CD4-positive, alpha-beta T cell treated with Interleukin-4 for 1 hour (primary cell): ENCODE measurements at regions not wholly inside any gene's neighbourhood (a gene's known extent, or its start where the extent isn't known, plus 50 kb on each side); places are given as distances from the start of the nearest gene placed in this dataset.
"Not testable (repeated sequence)": the region's sequence is repeated elsewhere in the genome, so short reads cannot be mapped to it uniquely, and the experiment has no call there.

ENCODE experiments used
- DNase-seq, 2 donors: peaks; one replicate each; pipeline ENCODE4 v3.0.0-alpha.2; 2020 to 2022

DNA sequence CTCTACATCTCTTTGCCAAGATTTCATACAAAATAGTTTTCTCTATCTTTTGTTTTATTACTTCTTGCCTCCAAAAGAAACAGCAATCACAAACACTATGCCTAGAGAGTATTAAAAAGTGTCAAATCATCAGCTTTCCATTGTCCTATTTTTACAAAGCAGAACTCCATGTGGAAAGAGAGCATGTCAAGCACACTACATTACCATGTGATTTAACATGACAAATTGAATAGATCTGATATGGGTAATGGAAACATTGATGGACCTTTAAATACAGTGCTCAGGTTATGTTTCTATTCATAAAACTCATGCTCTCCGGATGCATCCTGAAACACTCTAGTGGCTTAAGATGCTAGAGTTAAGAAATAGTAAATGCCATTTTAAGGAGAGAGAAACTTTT lies 791.4 kb upstream of the CTNND2 start:
- DNase-seq = no peak

- DNase-seq = no peak
These were observed 787.1 kb upstream of the CTNND2 start for GRCh38 chr5:12691330-12691729.

DNA sequence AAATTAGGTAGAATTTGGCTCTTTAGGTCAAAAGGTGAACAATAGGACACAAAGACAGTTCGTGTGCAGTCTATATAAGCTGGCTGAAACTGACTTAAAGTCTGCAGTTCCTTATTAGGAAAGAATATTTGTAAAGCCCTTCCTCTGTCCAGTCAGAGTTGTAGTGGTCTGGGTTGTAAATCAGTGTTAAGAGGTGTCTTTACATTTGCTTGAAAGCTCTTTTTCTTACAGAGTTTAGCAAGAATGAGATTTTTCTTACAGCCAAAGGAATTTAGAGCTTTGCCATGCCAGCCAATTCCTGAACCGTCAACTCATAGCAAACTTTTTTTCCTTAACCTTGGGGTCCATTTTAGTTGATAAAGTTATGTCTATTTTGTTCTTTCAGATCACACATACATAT lies 786.1 kb upstream of the CTNND2 start:
- DNase-seq = no peak

DNA sequence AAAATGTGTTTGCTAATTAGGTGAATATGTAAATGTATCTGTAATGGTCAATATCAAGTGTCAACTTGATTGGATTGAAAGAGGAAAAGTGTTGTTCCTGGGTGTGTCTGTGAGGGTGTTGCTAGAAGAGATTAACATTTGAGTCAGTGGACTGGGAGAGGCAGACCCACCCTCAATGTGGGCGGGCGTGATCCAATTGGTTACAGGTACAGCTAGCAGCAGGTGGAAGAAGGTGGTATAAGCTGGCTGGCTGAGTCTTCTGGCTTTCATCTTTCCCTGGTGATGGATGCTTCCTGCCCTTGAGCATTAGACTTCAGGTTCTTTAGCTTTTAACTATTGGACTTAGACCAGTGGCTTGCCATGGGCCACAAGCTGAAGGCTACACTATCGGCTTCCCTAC lies 779.0 kb upstream of the CTNND2 start:
- DNase-seq = no peak

DNA sequence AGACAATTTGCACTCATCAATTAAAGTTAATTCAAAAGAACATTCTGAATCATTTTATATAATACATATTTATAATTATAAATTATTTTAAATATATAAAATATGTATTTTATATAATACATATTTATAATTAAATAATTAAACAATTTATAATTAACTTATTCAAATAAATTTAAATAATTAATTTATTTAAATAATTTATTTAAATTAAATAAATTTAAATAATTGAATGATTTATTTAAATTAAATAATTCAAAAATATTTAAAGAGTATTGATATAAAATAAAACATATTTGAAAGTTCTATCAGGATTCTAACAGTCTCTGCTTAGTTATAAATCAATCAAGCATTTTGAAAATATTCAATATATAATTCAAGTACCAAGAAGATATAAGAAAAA lies 775.5 kb upstream of the CTNND2 start:
- DNase-seq = no peak

- DNase-seq = no peak
These were observed 771.7 kb upstream of the CTNND2 start for GRCh38 chr5:12675959-12676358.

DNA sequence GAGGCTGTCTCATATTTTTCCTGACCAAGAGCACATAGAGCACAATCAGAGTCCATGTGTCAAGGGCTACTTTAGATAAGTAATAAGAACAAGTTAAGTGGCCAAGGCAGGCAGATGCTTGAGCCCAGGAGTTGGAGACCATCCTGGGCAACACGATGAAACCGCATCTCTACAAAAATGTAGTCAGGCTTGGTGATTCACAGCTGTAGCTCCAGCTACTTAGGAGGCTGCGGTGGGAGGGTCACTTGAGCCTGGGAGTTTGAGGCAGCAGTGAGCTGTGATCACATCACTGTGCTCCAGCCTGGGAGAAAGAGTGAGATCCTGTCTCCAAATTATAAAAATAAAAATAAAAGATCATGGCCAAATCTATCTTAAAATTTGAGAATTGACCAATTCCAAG lies 767.9 kb upstream of the CTNND2 start:
- DNase-seq = no peak

DNA sequence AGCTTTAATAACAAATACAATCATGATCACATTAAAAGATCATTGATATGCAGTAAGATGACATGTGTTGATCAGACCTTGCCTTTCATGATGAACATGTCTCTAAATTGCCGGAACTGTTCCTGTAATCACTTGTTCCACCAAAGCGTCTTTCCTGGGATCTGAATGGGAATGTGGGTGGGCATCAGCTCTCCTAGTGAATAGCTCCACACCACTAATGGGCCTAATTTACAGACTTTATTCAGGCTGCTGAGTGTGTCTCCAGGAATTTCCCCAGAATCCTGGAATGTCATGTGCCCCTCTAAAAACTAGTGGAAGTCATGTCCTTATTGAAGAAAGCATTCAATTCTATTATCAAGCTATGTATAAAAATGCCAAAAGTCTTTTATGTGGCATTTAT lies 765.1 kb upstream of the CTNND2 start:
- no peak for DNase-seq

- no peak for DNase-seq
These were observed 764.3 kb upstream of the CTNND2 start for GRCh38 chr5:12668564-12668963.

DNA sequence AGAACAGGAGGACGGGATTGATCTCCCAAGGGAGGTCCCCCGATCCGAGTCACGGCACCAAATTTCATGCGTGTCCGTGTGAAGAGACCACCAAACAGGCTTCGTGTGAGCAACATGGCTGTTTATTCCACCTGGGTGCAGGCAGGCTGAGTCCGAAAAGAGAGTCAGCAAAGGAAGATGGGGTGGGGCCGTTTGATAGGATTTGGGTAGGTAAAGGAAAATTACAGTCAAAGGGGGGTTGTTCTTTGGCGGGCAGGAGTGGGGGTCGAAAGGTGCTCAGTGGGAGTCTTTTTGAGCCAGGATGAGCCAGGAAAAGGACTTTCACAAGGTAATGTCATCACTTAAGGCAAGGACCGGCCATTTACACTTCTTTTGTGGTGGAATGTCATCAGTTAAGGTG lies 763.6 kb upstream of the CTNND2 start:
- DNase-seq = not testable (repeated sequence)

DNA sequence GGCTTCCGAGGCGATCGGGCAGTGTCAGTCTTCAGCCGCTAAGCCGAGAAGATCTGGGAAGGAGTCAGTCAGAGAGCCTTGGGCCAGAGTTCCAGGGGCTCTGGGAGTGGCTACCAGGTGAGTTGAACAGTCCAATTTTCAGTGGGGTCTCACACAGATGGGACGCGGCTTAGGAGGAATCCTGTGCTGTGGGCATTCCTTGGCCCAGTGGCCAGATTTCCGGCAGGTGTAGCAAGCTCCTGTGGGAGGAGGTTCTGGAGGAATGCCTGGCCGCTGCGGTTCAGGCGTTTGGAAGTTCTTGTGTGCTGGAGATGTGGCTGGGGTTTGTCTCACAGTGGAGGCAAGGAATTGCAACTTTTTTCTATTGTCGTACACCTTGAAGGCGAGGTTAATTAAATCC lies 761.5 kb upstream of the CTNND2 start:
- DNase-seq = not testable (repeated sequence)

DNA sequence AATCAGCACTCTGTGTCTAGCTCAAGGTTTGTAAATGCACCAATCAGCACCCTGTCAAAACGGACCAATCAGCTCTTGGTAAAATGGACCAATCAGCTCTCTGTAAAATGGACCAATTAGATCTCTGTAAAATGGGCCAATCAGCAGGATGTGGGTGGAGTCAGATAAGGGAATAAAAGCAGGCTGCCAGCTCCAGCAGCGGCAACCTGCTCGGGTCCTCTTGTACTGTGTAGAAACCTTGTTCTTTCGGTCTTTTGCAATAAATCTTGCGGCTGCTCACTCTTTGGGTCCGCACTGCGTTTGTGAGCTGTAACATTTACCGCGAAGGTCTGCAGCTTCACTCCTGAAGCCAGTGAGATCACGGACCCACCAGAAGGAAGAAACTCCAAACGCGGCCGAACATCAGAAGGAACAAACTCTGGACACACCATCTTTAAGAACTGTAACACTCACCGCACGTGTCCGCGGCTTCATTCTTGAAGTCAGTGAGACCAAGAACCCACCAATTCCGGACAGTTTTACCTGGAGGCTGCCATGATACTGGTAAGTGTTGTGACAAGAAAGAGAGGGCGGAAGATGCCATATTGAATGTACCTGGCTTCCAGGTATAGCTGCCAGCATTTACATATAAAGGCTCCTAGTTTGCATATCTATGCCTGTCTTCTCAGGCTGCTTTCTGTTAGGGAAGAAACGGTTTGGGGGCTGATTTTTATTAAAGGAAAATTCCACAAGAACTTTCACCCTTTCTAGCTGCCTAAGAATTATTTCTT lies 758.5 kb upstream of the CTNND2 start:
- no peak for DNase-seq

- DNase-seq = no peak
These were observed 757.5 kb upstream of the CTNND2 start for GRCh38 chr5:12661617-12662370.

DNA sequence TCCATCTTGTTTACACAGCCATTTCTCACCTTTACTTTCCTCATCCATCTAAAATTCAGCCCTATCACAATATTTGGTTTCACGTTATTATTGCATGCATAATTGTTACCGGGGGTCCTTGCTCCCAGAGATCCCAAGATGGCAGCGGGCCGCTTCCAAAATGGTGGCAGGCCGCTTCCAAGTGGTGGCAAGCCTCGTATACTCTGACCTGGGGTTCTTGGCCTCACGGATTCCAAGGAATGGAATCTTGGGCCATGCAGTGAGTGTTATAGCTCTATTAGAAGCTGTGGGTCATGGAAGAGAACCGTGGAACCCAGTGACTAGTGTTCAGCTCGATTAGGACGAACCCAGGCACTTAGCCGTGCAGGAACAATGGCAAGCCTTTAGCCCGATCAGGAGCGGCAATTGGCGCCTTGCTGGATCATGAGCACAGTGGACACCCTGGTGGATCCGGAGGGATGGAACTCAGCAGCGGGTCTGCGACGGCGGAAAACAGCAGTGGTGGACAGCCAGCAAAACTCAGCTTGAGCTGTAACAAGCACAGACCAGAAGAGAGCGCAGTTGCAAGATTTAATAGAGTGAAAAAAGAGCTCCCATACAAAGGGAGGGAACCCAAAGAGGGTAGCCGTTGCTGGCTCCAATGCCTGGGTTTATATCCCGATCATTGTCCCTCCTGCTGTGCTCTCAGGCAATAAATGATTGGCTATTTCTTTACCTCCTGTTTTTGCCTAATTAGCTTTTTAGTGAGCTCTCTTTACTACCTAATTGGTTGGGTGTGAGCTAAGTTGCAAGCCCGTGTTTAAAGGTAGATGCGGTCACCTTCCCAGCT lies 756.2 kb upstream of the CTNND2 start:
- not testable (repeated sequence) for DNase-seq

DNA sequence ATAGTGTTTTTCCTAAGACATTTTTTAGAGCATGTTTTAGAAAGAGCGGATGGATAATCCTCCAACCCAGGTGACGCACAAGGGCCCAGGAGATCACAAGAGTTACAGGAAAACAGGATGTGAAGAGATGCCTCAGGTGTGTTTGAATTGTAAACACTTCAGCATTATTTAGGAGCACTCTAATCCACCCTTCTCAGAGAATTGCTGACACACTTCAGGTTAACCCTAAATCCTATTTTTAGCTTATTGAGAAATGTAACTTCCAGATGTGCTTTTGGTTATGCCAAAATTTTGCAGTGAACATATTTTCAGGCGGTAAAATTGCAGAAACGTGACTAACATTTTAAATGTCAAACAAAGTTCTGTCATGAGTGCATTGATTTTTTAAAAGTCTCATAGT lies 755.4 kb upstream of the CTNND2 start:
- no peak for DNase-seq

DNA sequence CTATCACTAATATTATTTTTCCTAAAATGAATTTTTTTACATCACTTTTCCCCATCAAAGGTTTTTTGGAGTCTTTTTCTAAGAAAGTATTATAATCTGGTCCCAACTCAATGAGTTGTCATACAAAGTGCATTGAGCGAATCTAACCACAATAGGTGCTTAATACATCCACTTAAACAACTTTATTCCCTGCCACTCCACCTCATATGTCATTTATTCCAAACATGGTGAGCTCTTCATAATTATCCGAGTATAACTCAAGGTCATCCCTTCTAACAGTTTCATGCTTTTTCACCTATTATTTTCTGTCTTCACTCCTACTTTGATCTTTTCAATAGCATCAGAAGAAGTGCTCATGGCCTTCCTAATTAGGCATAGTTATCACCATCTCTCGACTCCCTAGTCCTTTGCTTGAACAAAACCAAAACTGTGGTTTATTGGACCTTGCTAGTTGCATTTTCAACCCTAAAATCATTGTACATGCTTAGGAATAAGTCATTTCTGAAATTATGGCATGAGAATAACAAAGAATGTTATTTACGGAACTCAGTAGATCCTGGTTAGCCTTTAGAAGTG lies 754.7 kb upstream of the CTNND2 start:
- no peak for DNase-seq

GRCh38 chr5:12657914-12658474 lies 753.7 kb upstream of the CTNND2 start:
- not testable (repeated sequence) for DNase-seq

DNA sequence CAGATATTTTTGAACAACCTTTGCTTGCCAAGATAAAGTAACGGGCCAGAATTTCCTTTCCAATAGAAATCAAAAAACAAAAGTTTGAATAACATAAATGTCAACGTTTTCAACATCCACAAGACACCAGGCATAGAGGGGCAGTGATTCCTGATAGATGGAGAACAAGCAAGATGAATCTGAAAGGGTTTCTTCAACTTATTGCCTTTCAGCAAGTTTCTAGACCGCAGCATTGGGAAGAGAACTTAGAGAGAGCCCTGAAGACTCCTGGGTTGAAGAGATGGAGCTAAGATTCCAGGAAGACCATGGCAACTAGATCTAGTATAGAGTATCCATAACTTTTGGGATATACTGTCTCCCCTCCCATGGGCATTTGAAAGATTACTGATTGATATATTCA lies 751.4 kb upstream of the CTNND2 start:
- DNase-seq = no peak

DNA sequence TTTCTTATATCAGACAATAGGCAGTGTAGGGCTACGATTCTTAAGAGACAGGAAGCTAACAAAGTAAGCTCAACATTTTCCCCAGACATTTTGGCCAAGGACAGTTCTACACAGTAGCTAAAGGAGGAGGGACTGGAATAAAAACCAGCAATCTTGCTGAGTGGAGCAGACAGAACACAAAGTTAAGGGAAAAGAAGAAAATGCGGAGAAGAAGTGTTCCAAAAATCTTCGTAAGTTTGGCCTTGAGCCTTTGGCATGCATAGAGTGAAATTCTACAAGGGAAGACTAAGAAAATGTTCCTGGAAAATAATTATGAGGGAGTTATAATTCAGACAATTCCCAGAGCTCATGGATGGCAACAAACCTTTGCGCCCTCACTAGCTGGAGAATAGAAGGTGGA lies 748.0 kb upstream of the CTNND2 start:
- DNase-seq = no peak

DNA sequence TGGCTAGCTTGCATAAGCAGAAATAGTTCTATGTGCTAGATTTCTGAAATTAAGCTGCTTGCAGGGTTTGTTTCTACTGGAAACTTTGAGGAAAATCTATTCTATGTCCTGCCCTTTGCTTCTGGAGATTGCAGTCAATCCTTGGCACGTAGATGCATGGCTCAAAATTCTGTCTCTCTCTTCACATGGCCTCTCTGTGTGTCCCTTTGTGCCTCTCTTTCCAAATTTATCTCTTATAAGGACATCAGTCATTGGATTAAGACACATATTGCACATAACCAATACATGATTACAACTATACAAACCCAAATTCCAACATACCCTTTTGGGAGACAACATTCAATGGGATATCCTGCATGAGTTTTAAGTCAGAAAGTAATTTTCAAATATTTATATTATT lies 744.3 kb upstream of the CTNND2 start:
- no peak for DNase-seq

DNA sequence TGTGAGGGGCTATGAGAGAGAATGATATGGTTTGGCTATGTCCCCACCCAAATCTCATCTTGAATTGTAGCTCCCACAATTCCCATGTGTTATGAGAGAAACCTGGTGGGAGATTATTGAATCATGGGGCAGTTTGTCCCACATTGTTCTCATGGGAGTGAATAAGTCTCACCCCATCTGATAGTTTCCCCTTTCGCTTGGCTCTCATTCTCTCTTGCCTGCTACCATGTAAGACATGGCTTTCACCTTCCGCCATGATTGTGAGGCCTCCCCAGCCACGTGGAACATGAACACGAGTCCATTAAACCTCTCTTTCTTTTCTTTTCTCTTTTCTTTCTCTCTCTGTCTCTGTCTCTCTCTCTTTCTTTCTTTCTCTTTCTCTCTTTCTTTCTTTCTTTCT lies 743.4 kb upstream of the CTNND2 start:
- no peak for DNase-seq

DNA sequence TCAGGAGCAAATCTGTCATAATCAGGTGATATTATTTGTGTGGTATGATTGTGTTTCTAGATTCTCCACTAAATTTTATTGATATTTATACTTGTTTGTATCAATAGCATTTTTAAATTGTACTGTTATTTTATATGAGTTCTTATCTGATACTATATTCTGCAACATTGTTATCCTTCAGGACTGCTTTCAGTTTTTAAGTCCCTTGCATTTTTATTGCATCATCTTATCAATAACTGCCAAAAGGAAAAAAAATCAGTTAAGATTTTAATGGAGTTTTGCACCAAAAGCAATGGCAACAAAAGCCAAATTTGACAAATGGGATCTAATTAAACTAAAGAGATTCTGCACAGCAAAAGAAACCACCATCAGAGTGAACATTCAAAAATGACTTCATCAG lies 741.3 kb upstream of the CTNND2 start:
- no peak for DNase-seq

DNA sequence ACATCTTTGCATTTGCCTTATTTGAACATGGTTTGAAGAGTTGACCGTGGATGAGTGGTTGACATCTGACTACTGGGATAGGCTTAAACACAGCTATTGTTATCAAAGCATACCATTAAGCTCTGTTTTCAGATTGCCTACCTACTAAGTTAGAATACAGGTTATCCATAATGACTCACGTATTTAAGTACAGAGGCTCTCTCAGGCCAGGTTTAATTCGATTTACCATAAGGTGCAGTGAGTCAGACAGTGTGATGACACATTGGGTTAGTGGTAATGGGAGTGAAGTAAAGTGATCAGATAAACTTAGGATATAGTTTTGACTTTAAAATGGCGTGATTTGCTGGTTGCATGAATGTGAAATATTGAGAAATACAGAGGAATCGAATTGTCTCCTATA lies 732.0 kb upstream of the CTNND2 start:
- no peak for DNase-seq
